A673 (cell line): ENCODE measurements at regions not wholly inside any gene's neighbourhood (a gene's known extent, or its start where the extent isn't known, plus 50 kb on each side); places are given as distances from the start of the nearest gene placed in this dataset.

Experiments used
- EZH2 ChIP-seq: fragments of 200-600 bp; sonication (generic); IDR thresholded peaks from 2 replicates; pipeline ENCODE4 v1.6.1; 2017; ENCODE audit warnings: borderline replicate concordance, low read depth, mild to moderate bottlenecking, mixed read lengths, antibody characterized with exemption, low read length; ENCODE audit not compliant: poor library complexity, severe bottlenecking
- TF ChIP-seq, protein P1 (sequence below): fragments of 300-800, 200-600 bp; sonication (generic); conservative IDR thresholded peaks from 2 replicates; pipeline ENCODE4 v1.5.1; 2017; ENCODE audit warnings: low read depth, mild to moderate bottlenecking, antibody characterized with exemption, low read length, moderate library complexity, mixed read lengths

DNA sequence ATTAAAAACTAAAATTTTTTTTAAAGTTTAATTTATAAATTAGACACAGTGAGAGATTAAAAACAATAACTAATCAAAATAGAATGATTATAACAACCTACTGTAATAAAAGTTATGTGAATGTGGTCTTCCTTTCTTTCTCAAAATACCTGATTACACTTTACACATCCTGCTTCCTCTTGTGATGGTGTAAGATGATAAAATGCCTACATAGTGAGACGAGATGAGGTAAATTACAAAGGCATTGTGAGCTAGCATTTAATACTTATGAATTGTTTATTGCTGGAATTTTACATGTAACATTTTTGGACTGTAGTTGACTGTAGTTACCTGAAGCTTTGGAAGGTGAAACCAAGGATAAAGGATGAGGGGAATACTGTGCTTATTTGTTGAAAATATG, 94.2 kb upstream of the CLEC14A start:
- TF ChIP-seq, protein P1, sequence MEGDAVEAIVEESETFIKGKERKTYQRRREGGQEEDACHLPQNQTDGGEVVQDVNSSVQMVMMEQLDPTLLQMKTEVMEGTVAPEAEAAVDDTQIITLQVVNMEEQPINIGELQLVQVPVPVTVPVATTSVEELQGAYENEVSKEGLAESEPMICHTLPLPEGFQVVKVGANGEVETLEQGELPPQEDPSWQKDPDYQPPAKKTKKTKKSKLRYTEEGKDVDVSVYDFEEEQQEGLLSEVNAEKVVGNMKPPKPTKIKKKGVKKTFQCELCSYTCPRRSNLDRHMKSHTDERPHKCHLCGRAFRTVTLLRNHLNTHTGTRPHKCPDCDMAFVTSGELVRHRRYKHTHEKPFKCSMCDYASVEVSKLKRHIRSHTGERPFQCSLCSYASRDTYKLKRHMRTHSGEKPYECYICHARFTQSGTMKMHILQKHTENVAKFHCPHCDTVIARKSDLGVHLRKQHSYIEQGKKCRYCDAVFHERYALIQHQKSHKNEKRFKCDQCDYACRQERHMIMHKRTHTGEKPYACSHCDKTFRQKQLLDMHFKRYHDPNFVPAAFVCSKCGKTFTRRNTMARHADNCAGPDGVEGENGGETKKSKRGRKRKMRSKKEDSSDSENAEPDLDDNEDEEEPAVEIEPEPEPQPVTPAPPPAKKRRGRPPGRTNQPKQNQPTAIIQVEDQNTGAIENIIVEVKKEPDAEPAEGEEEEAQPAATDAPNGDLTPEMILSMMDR: no peak
- TF ChIP-seq EZH2: no peak
